ENCODE measurements at regions not wholly inside any gene's neighbourhood (a gene's known extent, or its start where the extent isn't known, plus 50 kb on each side); places are given as distances from the start of the nearest gene placed in this dataset.

DNA sequence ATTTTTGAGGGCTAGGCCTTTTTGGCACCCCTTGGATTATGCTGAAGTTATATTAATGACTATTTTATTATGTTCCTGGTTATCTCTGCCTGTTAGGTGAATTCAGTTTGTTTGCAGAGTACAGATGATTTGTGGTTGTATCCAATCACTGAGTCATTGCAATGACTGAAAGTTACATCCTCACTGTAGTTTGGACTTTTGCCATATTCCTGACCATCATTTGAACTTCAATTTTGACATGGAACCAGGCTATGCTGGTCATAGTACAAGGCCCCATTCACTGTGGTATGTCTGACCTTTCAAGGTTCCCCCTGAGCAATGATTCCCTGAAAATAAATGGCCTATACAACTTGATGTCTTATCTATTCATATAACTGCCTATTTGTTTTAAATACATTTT lies 621.0 kb downstream of the CCER1 start:
- H3K4me1 ChIP-seq = peaks cover 8% of the 10 kb centered on the region

GRCh38 chr12:90333424-90333823 lies 621.6 kb downstream of the CCER1 start:
- Histone ChIP-seq H3K9me3 (no peaks in the 10 kb centered on the region), H3K4me3 (no peak overlapping the region), H3K36me3 (no peaks in the 10 kb centered on the region), H3K27ac (no peak overlapping the region), H3K4me1 (peaks cover 8% of the 10 kb centered on the region), H3K27me3 (no peaks in the 10 kb centered on the region)
- TF ChIP-seq POLR2AphosphoS5 (IDR thresholded peaks at IDR 0.05; ENCODE audit: insufficient read depth in 1 of 2, low read depth in 1 of 2) (no peak), POLR2A (IDR thresholded peaks at IDR 0.05) (no peak)
- TF ChIP-seq, protein P1, sequence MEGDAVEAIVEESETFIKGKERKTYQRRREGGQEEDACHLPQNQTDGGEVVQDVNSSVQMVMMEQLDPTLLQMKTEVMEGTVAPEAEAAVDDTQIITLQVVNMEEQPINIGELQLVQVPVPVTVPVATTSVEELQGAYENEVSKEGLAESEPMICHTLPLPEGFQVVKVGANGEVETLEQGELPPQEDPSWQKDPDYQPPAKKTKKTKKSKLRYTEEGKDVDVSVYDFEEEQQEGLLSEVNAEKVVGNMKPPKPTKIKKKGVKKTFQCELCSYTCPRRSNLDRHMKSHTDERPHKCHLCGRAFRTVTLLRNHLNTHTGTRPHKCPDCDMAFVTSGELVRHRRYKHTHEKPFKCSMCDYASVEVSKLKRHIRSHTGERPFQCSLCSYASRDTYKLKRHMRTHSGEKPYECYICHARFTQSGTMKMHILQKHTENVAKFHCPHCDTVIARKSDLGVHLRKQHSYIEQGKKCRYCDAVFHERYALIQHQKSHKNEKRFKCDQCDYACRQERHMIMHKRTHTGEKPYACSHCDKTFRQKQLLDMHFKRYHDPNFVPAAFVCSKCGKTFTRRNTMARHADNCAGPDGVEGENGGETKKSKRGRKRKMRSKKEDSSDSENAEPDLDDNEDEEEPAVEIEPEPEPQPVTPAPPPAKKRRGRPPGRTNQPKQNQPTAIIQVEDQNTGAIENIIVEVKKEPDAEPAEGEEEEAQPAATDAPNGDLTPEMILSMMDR (IDR thresholded peaks at IDR 0.05) = no peak
- intact Hi-C loops (cut with DNase I) = no loop called here
- no peak for DNase-seq (ENCODE audit: extremely low spot score in 2 of 2)

More for the DNA sequence above, 621.0 kb downstream of the CCER1 start:
- no peak for DNase-seq (ENCODE audit: extremely low spot score in 2 of 2)
- H3K27me3 ChIP-seq = no peaks in the 10 kb centered on the region
- no peaks in the 10 kb centered on the region for H3K36me3 ChIP-seq
- no peak overlapping the region for H3K4me3 ChIP-seq
- H3K27ac ChIP-seq = no peak overlapping the region
- TF ChIP-seq, protein P1 (IDR thresholded peaks at IDR 0.05) = no peak
- no peak for TF ChIP-seq POLR2AphosphoS5 (IDR thresholded peaks at IDR 0.05; ENCODE audit: insufficient read depth in 1 of 2, low read depth in 1 of 2)
- TF ChIP-seq POLR2A (IDR thresholded peaks at IDR 0.05) = no peak
- H3K9me3 ChIP-seq = no peaks in the 10 kb centered on the region
- intact Hi-C loops (cut with DNase I) = no loop called here

GRCh38 chr12:90331821-90332220 lies 623.2 kb downstream of the CCER1 start:
- Histone ChIP-seq H3K36me3 (no peaks in the 10 kb centered on the region), H3K9me3 (no peaks in the 10 kb centered on the region), H3K4me3 (no peak overlapping the region), H3K4me1 (peaks cover 8% of the 10 kb centered on the region), H3K27me3 (no peaks in the 10 kb centered on the region), H3K27ac (no peak overlapping the region)
- intact Hi-C loops (cut with DNase I) = no loop called here
- no peak for DNase-seq (ENCODE audit: extremely low spot score in 2 of 2)
- TF ChIP-seq POLR2AphosphoS5 (IDR thresholded peaks at IDR 0.05; ENCODE audit: insufficient read depth in 1 of 2, low read depth in 1 of 2) (no peak), POLR2A (IDR thresholded peaks at IDR 0.05) (no peak)
- TF ChIP-seq, protein P1 (IDR thresholded peaks at IDR 0.05) = no peak

DNA sequence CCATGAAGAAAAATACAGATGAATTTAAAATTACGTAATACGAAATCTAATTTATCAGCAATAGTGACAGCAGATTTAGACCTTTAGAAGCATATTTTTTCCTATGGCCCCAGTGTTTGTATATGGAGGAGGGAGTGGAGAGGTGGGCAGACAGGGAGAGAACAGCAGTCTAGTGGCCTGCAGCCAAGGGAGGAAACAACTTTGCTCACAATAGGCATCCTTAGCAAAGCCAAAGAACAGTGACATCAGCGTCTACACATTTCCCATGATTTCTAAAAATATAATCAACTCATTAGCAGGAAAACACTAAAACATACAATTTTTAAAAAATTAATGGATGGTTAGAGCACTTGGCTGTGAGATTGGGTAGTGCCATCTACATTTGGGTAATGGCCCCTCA lies 622.6 kb upstream of the ATP2B1 start:
- Histone ChIP-seq H3K4me3 (no peak overlapping the region), H3K27ac (no peak overlapping the region), H3K4me1 (peaks cover 8% of the 10 kb centered on the region), H3K9me3 (no peaks in the 10 kb centered on the region), H3K27me3 (no peaks in the 10 kb centered on the region), H3K36me3 (no peaks in the 10 kb centered on the region)
- TF ChIP-seq, protein P1 (IDR thresholded peaks at IDR 0.05) = no peak
- TF ChIP-seq POLR2AphosphoS5 (IDR thresholded peaks at IDR 0.05; ENCODE audit: insufficient read depth in 1 of 2, low read depth in 1 of 2) (no peak), POLR2A (IDR thresholded peaks at IDR 0.05) (no peak)
- DNase-seq (ENCODE audit: extremely low spot score in 2 of 2) = no peak
- intact Hi-C loops (cut with DNase I) = no loop called here

GRCh38 chr12:90327793-90328743 lies 619.4 kb upstream of the ATP2B1 start:
- H3K4me1 ChIP-seq = peaks cover 8% of the 10 kb centered on the region
- TF ChIP-seq, protein P1 (IDR thresholded peaks at IDR 0.05) = no peak
- TF ChIP-seq POLR2A (IDR thresholded peaks at IDR 0.05) (no peak), POLR2AphosphoS5 (IDR thresholded peaks at IDR 0.05; ENCODE audit: insufficient read depth in 1 of 2, low read depth in 1 of 2) (no peak)
- H3K4me3 ChIP-seq = no peak overlapping the region
- no peaks in the 10 kb centered on the region for H3K9me3 ChIP-seq
- H3K27ac ChIP-seq = no peak overlapping the region
- intact Hi-C loops (cut with DNase I) = no loop called here
- H3K27me3 ChIP-seq = no peaks in the 10 kb centered on the region
- DNase-seq (ENCODE audit: extremely low spot score in 2 of 2) = no peak
- no peaks in the 10 kb centered on the region for H3K36me3 ChIP-seq

Data from vagina (tissue), 2 donors.